GM18498 (cell line): ENCODE measurements at regions not wholly inside any gene's neighbourhood (a gene's known extent, or its start where the extent isn't known, plus 50 kb on each side); places are given as distances from the start of the nearest gene placed in this dataset.

Experiments used
- ATAC-seq: cut with Tn5 transposase; IDR thresholded peaks from one replicate; pipeline ENCODE4 v1.9.1; 2021; ENCODE audit warnings: mild to moderate bottlenecking, moderate library complexity; ENCODE audit not compliant: unreplicated experiment

- ATAC-seq: no peak
Measured at GRCh38 chr15:36230776-36231175, 348.6 kb upstream of the CDIN1 start.

GRCh38 chr15:36232491-36232890 is 346.9 kb upstream of the CDIN1 start:
- ATAC-seq: no peak

GRCh38 chr15:36234743-36235142 is 344.7 kb upstream of the CDIN1 start:
- ATAC-seq: no peak

GRCh38 chr15:36235173-36235572 is 344.3 kb upstream of the CDIN1 start:
- no peak for ATAC-seq

GRCh38 chr15:36239509-36239908 is 339.9 kb upstream of the CDIN1 start:
- no peak for ATAC-seq

- no peak for ATAC-seq
Measured at GRCh38 chr15:36251450-36251849, 328.0 kb upstream of the CDIN1 start.

GRCh38 chr15:36252146-36252711 is 327.2 kb upstream of the CDIN1 start:
- ATAC-seq: no peak

GRCh38 chr15:36254426-36254825 is 325.0 kb upstream of the CDIN1 start:
- ATAC-seq: no peak

- no peak for ATAC-seq
Measured at GRCh38 chr15:36256404-36256807, 323.0 kb upstream of the CDIN1 start.

- ATAC-seq: no peak
Measured at GRCh38 chr15:36263666-36264065, 315.8 kb upstream of the CDIN1 start.

GRCh38 chr15:36265422-36265821 is 314.0 kb upstream of the CDIN1 start:
- no peak for ATAC-seq

GRCh38 chr15:36271048-36271447 is 308.4 kb upstream of the CDIN1 start:
- no peak for ATAC-seq

- no peak for ATAC-seq
Measured at GRCh38 chr15:36275656-36276055, 303.8 kb upstream of the CDIN1 start.

GRCh38 chr15:36278219-36278618 is 301.2 kb upstream of the CDIN1 start:
- no peak for ATAC-seq

GRCh38 chr15:36282821-36283220 is 296.6 kb upstream of the CDIN1 start:
- no peak for ATAC-seq

- ATAC-seq: no peak
Measured at GRCh38 chr15:36284911-36285310, 294.5 kb upstream of the CDIN1 start.

GRCh38 chr15:36291501-36291900 is 287.9 kb upstream of the CDIN1 start:
- no peak for ATAC-seq

GRCh38 chr15:36294359-36294758 is 285.1 kb upstream of the CDIN1 start:
- ATAC-seq: no peak

GRCh38 chr15:36301947-36302346 is 277.5 kb upstream of the CDIN1 start:
- no peak for ATAC-seq

GRCh38 chr15:36313021-36313420 is 266.4 kb upstream of the CDIN1 start:
- no peak for ATAC-seq

GRCh38 chr15:36313736-36314280 is 265.6 kb upstream of the CDIN1 start:
- no peak for ATAC-seq

- ATAC-seq: no peak
Measured at GRCh38 chr15:36315649-36316048, 263.8 kb upstream of the CDIN1 start.

GRCh38 chr15:36323615-36324014 is 255.8 kb upstream of the CDIN1 start:
- no peak for ATAC-seq
